Activated effector memory CD4-positive, alpha-beta T cell treated with Interleukin-2 at 50 U/mL for 16 hours (primary cell): ENCODE measurements at regions not wholly inside any gene's neighbourhood (a gene's known extent, or its start where the extent isn't known, plus 50 kb on each side); places are given as distances from the start of the nearest gene placed in this dataset.
"Not testable (repeated sequence)": the region's sequence is repeated elsewhere in the genome, so short reads cannot be mapped to it uniquely, and the experiment has no call there.

Experiments
- DNase-seq: peaks from one replicate; pipeline ENCODE4 v3.0.0-alpha.2; 2020

DNA sequence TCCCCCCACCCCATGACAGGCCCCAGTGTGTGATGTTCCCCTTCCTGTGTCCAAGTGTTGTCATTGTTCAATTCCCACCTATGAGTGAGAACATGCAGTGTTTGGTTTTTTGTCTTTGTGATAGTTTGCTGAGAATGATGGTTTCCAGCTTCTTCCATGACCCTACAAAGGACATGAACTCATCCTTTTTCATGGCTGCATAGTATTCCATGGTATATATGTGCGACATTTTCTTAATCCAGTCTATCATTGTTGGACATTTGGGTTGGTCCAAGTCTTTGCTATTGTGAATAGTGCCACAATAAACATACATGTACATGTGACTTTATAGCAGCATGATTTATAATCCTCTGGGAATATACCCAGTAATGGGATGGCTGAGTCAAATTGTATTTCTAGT, 927.9 kb downstream of the PLA2G4A start:
- DNase-seq = not testable (repeated sequence)

DNA sequence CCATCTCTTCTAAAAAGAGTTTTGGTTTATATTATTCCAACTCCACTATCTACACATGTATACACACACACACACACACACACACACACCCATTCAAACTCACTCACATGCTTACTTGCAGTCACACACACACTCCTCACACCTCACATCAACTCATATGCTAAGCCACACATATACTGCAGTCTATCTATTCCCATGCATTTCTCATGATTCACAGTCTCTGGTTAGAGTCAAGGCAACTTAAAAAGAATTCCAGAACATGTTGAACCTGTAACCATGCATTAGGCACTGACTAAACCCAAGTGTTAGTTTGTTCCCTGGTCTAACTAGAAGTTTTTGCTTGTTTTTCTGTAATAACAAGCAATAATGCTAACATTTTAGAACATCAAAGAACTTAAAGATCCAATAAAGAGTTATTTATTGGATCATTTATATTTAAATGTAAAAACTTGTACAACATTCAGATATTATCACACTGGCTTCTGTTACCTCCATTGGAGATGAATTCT, 931.1 kb downstream of the PLA2G4A start:
- DNase-seq = no peak

DNA sequence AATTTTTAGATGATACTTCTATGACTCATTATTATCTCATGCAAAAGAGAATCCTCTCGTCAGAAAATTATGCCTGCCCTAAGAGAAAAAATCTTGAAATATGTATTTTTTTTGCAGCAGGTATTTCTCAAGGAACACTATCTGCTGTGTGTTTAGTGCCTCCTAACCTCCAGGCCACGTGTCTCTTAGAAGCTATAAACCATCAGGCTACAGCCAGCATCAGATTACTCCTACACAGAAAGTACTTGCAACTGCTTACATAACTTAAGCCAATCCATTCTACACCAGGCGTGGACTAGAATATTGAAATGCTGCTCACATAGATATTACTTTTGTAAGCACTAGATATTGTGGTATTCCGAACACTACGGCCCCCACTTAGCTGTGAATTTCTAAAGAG, 933.4 kb downstream of the PLA2G4A start:
- DNase-seq = no peak

DNA sequence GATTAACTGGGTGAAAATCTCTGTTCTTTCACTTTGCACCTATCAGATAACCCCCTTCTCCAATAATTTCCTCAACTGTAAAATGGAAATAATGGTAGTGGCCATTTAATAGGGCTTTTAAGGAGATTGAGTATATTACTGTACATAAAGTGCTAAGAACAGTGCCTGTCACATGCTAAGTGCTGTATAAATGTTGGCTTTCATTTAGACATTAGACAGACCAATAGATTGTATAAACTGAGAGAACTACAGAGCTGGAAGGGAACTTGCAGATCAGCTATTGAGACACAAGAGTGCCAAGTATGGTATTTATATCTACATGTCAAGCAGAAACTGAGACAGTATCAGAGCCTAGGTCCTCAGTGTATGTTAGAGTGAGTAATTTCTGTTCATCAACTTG, 934.7 kb downstream of the PLA2G4A start:
- no peak for DNase-seq

DNA sequence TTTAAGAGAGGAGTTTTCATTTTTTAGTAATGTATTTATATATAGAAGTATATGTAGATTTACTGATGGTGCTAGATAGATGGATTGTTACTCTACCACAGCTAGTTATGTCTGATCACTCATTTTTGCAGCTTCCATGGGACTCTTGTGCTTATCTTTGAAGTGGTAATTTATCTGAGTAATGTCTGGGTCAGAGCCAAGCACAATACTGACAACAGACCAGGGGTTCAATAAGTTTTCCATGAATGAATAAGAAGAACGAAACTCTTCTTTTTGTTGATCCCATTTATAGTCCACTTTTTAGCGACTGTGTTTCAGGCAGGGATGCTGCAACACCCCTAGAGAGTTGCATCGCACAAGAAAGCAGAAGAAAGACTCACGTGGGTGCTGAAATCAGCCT, 935.2 kb downstream of the PLA2G4A start:
- no peak for DNase-seq

DNA sequence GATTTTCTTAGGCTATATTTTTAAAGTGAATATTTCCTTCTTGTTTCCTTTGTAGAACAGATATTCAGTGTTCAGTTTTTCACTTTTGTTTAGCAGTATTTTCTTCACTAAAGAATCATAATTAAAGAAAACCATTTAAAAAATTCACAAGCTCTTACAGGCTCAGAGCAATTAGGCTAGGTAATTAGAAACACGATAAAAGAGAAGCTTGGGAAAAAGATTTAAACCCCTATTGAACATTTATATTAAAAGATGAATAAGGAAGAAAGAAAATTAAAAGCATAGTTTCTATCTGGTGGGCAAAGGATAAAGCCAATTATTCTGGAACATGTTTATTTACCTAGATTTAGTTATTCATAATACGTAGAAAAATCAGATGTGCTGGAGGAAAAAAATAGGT, 942.6 kb downstream of the PLA2G4A start:
- no peak for DNase-seq

DNA sequence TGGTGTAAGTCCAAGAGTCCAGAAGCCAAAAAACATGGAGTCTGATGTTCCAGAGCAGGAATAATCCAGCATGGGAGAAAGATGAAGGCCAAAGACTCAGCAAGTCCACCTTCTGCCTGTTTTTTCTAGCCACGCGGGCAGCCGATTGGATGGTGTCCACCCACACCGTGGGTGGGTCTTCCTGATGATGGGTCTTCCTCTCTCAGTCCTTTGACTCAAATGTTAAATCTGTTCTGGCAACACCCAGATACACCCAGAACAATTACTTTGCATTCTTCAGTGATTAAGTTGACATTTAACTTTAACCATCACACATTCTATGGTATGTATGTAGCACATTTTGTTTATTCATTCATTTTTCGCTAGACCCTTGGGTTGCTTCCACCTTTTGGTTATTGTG, 944.4 kb downstream of the PLA2G4A start:
- DNase-seq = no peak

DNA sequence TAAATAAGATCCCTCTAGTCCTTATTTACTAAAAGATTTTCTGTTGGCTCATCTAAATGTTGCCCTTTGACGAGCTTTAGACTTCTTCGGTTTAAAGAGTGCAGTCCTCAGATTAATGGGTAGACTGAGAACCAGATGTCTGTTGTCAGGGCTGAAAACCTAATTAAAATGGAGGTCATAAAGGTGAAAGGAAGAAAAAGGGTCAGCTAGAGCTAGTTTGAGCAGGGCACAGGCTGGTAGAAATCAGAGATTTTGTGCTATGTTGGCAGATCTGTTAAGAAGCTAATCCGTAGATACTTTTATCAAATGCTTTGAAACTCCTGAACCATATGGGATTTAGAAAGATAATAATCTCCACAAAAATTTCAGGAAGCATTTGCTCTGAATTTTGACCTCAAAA, 959.0 kb downstream of the PLA2G4A start:
- no peak for DNase-seq

DNA sequence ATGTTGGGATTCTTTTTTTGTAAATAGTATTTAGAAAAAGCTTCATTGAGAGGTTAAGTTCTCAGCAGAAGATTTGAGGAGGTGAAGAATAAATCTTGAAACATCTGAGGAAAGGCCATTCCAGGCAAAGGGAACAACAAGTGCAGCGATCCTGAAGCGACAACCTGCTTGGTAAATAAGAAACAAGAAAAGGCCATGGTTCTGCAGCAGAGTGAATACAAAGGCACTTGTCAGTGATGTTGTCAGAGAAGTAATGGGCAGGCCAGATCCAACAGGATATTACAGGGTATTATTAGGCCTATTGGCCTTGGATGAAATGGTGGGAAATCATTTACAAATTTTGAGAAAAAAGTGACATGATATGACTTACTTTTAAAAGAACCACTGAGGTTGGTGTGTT, 960.0 kb downstream of the PLA2G4A start:
- DNase-seq = no peak

DNA sequence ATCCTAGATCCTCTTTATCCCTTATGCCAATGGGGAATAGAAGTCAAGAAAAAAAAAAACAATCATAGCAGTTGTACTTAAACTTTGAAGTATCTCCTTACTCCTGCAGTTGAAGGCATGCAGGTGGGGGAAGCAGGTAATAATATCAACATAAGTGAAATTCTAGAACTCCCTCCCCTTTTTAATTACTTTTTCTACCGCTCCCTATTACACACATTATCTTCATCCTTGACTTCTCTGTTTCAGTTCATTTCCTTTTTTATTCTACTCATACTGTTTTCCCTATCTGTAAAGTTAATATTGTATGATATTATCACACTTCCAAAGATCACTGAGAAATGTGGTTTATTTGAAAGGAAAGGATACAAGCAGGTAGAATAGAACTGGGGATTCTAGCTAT, 962.0 kb downstream of the PLA2G4A start:
- DNase-seq = no peak

DNA sequence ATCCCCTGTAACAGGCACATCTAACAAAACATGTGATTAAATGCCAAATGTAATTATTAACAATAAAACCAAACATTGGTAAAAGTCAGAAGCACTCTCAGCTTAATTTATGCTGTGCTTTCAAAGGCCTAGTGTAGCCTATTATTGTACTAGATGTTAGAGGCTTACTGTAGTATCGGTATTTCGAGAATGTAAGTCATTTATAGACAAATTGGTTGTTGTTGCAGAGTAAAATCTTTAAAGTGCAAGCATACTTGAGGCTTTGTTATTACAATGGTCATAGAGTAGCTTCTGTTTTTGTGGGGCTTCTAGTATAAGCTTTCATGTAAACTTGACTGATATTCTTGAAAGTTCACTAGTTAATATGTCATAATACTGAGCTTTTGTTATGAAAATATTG, 965.8 kb downstream of the PLA2G4A start:
- no peak for DNase-seq

DNA sequence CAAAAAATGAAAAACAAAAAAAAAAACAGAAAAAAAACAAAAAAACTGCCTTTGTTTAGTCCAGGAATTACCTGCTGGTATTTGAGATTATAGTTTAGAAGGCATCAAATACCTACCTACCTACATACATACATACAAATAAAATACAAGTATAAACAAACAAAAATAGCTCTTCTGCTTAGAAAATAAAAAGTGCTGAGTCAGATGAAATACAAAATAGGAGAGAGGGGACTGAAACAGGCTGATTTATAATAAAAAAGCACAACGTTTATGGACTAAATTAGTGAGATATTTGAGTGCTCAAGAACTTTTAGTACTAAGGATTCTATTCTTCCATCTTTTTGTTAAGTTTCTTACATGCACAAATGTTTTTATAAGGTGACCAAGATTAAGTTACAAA, 980.8 kb downstream of the PLA2G4A start:
- no peak for DNase-seq

DNA sequence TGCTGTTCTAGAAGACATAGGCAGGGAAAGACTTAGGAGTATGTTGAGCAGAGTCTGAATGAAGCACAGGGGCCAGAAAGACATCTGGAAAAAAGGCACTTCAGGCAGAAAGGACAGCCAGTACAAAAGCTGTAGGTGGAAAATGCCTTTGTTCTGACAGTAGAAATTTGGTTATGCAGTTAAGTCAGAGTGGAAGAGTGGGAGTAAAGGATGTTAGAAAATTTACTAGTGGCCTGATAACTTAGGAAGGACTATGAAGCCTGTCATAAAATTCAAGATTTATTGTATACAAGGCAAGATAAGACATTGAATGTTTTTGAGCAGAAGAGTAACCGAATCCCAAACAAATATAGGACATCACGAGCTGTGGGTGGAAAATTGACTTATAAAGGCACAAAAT, 987.9 kb downstream of the PLA2G4A start:
- no peak for DNase-seq

DNA sequence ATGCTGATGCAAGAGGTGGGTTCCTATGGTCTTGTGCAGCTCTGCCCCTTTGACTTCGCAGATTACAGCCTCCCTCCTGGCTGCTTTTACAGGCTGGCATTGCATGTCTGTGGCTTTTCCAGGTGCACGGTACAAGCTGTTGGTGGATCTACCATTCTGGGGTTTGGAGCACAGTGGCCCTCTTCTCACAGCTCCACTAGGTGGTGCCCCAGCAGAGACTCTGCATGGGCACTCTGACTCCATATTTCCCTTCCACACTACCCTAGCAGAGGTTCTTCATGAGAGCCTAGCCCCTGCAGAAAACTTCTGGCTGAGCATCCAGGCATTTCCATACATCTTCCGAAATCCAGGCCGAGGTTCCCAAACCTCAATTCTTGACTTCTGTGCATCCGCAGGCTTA, 989.0 kb downstream of the PLA2G4A start:
- no peak for DNase-seq

DNA sequence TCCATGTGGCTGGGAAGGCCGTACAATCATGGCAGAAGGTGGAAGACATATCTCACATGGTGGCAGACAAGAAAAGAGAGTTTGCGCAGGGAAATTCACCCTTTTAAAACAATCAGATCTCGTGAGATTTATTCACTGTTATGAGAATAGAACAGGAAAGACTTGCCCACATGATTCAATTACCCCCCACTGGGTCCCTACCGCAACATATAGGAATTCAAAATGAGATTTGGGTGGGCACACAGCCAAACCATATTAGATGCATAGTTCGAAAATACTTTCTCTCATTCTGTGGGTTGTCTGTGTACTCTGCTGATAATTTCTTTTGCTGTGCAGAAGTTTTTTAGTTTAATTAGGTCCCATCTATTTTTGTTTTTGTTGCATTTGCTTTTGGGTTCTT, 990.3 kb downstream of the PLA2G4A start:
- no peak for DNase-seq

DNA sequence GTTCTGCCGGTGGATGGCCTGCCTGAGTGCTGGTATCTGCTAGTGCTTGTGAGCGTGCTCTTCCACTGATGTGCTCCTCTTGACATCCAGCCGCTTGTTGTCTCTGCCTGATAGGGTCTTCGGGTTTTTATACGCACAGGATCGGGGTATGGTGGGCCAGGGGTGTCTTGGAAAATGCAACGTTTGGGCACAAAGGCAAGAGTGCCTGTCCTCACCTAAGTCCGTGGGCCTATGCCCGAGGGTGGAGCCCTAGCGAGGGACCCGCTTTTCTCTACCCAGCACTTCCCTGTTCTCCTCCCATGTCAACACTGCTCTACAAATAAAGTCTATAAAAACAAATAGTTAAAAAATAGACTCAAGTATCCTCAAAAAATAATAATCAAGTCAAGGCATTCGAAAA, 1007.8 kb downstream of the PLA2G4A start:
- no peak for DNase-seq

DNA sequence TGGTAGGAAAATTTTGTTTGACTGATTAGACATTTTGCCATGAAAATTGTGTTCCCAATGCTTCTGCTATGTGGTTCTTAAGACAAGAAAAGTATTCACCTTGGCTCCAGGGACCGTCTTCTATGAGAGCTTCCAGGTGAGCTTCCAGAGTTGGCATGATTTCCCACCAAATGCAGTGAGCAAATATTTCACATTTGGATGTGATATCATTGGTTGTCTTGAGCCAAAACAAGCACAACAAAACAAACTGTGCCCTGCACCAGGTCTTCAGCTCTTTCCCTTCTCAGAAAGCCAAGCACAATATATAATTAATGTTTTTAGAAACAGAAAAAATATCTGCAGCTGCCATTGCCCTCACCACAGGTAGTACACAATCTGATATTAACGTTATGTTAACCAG, 1009.0 kb downstream of the PLA2G4A start:
- no peak for DNase-seq

DNA sequence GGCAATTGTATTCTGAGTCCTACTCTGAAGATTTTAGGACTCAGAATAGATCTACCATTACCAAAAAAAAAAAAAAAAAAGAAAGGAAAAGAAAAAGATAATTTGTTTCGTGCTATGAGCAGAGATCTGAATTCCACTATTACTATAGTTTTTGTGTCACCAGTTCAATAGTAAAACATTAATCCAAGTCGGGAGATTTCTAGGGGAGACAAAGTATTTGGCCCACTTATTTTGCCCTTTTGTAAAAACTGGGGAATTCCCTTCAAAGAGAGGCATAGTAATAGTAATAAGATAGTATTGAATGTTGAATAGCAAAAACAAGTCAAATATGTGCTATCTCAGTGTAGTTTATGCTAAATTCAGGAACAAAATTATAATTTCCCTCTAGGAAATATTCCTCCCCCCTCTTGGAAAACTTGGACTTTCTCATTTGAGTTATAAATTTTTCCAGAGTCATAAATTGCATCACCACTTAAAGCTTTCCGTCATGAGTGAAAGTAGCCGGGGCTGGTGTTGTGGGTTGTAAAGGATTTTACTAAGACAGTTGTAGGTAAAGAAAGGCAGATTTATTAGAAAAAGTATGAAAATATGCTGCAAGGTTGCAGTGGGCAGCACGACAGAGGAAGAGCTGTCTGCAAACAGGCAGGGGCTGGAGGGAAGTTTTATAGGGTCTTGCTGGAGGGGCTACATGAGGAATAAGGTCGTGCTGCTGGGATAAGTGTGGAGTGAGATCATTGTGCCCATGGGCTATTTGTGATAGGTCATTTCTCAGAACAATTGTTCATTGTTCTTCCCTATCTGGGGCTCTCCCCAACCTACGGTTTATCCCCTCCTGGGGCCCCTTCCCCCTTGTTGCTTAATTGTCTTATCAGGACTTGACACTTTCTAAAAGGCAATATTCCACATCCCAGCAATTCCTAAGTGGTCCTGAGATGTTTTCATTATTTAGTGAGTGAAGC, 1009.9 kb downstream of the PLA2G4A start:
- DNase-seq = no peak

DNA sequence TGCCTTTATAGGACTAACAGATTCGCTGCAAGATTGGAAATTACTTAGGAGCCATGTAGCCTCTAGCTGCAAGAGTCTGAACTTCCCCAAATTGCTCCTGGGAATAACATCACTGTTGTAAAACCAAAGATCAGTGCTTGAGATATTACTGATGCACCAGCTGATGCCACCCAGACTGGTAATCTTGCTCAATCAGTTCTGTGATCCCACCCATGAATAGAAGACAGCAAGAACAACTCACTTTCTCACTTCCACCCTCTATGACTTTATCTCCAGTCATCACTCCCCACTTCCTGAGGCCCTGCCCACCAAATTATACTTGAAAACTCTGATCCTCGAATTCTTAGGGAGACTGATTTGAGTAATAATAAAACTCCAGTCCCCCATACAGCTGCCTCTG, 1011.1 kb downstream of the PLA2G4A start:
- no peak for DNase-seq

DNA sequence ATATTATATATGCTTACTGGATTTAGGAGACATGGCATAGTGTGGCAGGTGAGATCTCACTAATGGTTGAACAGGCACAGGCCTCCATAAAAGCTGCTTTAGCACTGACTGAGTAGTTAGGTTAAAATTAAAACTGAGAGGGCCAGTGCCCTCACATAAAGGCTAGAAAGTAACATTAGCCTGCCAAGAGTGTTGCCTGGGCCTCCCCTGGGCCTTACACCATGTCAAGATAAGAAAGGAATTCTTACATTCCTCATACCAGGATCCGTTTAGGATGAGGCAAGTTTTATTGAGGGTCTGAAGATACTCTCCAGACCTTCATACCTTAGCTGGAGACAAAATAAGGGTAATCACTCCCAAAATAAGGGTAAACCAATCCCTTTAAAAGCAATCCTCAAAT, 1011.8 kb downstream of the PLA2G4A start:
- DNase-seq = no peak

DNA sequence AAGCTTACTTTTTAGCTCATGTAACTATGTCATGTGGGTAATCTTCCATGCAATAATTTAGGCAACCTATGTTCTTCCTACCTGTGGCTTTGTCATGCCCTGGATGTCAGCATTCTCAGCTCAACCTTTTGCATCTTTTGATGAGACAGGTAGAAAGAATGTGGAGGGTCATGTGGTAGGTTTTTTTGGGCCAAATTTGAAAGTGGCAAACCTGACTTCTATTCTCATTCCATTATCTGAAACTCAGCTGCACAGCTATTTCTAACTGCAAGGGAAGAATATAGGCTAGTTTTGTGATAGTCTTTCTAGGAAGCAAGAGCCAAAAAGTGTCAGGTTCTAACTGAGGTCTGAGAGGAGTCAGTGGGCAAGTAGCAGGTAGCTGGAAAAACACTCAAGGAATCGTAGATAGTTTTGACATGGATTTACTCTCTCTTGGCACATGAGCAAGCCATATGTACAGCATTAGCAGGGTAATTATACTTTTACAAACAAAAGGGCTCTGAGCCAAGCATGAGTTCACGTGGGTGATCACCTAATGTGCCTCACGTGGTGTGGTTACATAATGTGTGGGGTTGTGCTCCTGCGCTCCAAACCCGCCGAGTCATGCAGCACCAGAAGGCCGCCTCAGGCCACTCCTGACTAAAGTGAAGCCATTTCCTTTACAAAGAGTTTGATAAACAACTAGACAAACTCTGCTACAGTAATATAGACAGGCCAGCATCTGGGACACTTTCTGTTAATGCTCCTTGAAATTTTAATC, 1013.8 kb downstream of the PLA2G4A start:
- DNase-seq = no peak

DNA sequence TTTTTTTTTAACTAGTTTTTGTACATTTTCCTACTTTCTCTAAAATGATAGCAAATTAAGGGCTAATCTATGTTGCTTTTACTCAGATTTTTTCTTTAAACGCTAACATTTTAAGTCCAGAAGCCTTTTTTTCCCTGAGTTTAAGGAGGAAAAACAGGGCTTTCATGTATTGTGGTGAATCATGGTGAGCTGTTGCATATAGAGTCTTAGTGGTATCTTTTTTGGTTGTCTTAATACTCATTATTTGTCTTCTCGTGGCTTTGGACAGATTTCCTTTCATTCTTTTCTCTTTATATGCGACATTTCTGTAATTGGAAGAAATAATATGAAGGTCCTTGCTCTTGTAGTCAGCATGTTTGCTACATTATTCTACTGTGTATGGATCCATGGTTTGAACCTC, 1015.6 kb downstream of the PLA2G4A start:
- no peak for DNase-seq

DNA sequence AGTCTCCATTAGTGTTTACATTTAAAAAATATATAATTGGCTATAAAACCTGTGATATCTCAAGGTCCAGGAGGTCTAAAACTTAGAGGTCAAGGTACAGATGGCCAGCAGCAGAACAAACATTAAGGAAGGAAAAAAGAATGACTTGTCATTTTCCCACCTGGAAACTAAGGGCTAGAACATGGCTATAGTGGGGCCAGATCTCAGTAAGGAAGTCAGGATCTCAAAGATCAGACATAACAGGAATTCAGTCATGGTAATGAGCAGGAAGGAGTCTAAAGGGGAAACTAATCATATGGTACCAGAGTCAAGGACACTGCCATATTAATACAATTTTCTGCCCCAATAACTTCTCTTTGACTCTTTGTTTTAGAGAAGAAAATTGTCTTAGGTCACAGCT, 1018.8 kb downstream of the PLA2G4A start:
- no peak for DNase-seq

DNA sequence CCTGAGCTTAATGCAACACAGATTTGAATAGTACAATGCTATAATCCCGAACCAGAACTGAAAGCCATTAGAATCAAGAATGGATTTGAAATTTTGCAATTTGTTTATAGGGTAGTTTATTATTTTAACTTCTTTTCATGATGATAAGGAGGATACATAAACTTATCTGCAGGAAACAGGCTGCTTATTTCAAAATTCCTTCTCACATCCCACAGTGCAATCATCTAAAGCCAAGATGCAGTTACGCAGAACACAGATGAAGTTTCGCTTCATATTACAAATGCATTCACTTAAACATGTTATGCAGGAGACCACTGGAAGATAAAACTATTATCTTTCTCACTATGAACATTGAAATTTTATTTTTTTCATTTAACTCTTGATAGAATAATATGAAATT, 1019.6 kb downstream of the PLA2G4A start:
- no peak for DNase-seq
